NOMO-1 treated with DMSO at 0.1 percent for 48 hours (cell line): ENCODE measurements at regions not wholly inside any gene's neighbourhood (a gene's known extent, or its start where the extent isn't known, plus 50 kb on each side); places are given as distances from the start of the nearest gene placed in this dataset.

Experiments used
- DNase-seq: peaks from one replicate; lab custom pipeline; 2025; ENCODE audit not compliant: unreplicated experiment; lab: John Stamatoyannopoulos, UW

DNA sequence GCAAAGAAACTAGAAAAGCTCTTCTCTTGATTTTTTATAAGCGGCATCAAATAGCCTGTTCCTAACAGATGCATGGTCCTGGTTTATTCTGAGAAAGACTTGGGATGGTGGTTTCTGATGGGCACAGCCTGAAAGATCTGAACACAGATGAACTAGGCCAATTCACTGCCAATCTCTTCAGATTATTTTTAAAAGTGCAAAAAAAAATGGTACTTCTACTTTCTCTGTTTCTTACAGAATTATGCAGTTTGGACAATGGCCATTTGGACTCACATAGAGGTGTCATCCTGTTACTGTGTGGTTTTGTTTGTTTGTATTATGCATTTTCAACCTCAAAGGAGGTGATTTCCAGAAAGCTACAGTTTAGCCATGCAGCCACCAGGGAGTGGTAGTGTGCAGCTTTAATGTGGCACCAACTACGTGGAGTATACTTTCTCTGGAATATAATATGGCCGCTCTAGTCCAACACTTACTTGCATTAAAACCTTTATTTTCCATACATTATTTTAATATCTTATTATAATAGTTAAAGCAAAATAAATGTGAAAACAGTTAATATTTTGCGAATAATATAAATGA is 469.8 kb upstream of the KIRREL3 start:
- no peak for DNase-seq

DNA sequence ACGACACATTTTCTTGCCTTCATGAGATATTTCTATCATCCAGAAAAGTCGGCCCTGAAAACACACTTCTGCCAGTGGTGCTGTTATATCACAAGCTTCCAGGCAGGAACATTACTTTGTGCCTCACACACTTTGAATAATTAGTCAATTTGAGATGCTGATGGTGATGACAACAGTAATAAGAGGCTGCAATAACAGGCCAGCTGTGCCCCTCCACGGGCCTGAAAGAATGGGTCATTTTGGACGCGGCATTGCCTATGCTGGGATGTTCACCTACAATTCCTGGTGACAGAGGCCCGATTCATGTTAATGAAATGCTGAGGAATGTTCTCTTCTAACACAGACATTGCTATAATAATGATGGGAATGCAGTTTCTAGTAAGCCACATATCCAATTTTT is 463.8 kb upstream of the KIRREL3 start:
- DNase-seq, result no peak

DNA sequence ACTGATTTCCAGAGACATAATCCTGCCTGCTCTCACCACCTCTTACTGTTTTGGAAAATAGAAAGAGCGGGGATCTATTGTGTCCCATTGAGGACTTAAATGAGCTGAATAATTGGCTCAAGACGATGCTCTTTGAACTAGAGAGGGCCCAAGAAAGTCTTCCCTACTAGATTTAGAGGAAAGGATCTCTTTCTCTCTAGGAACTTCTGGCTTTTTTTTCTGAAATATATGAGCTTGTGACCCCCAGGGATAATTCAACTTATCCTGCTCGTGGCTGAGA is 461.4 kb upstream of the KIRREL3 start:
- no peak for DNase-seq

DNA sequence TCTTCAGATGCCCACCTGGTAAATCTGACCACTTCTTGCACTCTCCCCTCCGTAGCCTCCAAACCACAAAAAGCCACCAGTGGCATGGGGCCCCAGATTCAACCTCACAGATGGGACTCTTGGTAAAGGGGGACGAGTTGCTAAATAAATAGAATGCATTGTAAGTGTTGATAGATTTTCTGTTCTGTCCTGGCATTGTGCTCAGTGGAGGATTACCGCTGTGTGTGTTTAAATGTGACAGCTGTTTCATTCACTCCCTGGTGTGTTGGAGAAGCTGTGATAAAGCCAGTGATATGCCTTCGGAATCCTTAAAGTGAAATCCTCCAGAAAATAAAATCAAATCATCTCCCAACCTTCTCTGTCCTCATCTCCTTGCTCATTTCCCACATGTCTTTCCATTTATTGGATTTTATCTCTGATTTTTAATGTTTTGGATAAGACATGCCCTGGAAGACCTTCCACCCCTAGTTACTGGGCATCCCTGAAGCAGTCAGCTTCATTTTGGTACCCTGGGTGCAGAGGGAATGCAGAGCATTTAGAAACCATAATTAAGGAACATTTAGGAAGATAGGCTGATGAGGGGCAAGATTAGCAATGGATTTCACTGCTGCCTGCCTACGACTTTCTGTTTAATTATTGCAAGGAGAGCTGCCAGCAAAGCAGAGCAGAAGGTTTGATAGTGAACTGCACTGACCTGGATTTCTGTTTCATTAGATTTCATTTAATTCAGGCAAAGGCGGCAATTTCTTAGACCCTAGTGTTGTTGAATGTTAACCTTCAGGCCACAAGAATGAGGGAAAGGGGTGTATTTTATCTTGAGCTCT is 460.9 kb upstream of the KIRREL3 start:
- DNase-seq, result no peak

DNA sequence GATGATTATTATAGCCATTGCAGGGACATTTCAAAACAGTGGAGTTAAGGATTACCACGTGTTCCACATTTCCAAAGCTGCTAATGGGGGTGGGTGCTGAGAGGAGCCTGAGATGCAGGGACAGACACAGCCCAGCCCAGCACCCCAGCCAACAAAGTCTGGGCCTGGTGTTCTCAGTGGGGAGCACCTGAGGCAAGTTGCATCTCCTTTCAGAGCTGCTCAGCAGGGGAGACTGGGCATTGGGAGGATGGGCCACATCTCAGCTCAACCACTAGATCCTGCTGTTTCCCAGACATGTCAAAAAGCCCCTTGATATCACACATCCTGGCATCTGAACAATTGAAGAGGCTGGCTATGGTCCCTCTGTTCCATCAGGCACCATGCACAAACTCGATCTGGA is 458.0 kb upstream of the KIRREL3 start:
- no peak for DNase-seq

DNA sequence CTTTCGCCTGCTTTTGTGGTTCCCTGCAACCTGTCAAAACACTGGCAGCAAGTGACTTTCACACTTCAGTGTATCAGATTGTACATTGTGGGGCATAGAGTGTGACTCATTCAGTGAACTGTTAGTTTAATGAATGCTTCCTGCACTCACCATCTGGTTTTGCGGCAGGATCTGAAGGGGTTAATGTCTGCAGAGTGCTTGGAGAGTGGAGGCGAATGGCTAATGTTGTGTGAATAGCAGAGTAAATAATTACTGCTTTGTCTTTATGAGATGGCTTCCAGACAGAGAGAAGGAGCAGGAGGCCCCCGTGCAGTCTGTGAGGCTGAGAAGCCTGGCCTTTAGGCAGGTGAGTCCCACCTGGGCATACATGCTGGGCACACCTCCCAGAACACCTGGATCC is 454.3 kb upstream of the KIRREL3 start:
- no peak for DNase-seq

DNA sequence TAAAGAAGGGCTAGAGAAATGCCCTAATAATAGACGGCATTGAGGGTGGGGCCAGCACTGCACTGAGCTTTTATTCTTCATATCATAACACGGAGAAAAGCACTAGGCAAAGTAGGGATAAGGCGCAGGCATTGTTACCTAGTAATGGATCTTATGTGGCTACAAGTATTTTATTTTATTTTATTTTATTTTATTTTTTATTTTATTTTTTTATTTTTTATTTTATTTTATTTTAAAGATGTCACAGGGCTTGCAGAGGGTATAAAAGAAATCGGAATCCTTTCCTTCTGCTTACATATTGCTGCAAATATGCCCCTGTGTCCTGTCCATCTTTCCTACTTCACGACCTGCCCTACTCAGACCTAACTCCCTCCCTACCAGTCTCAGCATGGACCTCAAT is 452.0 kb upstream of the KIRREL3 start:
- no peak for DNase-seq

DNA sequence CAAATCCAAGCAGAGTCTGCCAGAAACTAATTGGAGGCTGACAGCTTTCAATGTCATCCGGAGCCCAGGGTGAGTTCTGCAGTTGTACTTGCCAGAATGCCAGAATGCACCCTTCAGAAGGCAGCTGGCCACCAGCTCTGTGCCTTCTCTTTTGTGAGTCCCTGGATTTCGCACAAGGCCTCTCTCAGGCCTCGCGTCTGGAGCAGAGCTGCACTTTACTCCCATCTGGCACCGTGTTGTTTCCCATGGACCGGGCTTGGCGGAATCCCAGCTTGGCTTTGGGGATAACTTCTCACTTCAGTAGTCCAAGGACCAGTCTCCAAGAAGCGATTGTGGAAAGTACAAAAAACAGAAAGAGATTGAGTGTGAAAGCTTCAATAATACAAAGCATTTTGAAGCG is 451.3 kb upstream of the KIRREL3 start:
- DNase-seq, result no peak

DNA sequence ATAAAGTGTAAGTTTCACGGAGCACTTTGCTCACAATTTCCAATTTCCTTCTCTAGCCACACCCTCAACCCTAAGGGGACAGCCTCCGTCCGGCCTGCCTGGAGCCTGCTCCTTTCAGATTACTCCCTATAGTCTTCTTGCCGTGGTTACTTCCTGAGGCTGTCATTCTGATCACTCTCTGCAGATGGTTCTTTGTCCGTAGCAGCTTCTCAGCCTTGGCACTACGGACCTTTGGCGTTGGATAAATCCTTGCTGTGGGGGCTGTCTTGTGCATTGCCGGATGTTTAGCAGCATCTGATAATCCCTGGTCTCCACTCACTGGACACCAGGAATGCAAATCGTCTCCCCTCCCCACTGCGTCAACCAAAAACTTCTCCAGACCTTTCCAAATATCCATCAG is 447.5 kb upstream of the KIRREL3 start:
- no peak for DNase-seq

DNA sequence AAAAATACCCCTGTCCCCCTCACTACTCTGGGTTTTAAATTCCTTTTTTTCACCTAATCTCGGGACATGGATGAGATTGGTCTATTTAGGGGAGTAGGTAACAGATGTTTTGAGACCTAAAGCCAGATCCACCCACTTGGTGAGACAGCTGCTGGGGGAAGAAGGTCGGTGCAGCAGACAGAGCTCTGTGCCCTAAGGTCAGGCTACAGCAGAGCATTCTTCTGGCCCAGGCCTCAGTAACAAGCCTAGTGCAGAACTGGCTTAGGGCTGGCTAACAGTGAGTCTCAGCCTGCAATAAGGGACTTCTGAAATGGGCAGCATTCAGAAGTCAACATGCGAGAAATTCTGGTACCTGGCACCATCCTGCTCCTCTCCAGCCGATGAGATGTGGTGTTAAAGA is 444.9 kb upstream of the KIRREL3 start:
- no peak for DNase-seq

DNA sequence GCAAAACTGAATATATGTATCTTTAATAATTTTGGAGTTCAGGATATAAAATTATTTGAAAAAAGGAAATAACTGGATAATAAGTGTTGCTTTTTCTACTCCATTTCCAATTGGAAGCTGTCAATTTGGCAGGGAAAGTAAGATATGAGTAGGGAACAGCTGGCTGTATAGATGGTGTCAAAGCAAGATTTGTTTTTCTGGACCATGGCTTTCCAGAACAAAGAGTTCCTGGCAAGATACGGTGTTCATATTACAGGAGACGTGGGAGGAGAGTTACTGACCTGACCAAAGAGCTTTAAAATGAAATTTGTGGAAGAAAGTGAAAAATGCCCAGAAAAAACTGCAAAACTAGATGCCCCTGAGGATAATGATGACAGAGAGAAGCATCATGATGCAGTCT is 442.7 kb upstream of the KIRREL3 start:
- no peak for DNase-seq

DNA sequence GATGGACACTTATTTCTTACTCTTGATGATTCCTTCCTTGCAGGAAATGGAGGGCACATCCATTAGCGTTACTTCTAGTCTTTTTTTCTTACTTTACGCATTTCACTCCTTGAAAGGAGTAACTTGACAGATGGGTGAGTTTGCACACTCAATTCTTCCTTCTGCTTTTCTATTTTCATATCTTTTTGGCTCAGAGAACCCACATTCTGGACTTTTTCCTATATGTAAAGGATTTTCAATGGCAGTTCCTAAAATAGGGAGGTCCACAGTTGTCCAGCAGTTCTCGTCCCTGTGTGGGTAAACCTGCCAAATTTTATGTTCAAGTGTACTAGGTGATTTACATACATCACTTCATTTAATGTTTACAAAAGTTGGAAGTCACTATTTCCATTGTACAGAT is 440.0 kb upstream of the KIRREL3 start:
- no peak for DNase-seq

DNA sequence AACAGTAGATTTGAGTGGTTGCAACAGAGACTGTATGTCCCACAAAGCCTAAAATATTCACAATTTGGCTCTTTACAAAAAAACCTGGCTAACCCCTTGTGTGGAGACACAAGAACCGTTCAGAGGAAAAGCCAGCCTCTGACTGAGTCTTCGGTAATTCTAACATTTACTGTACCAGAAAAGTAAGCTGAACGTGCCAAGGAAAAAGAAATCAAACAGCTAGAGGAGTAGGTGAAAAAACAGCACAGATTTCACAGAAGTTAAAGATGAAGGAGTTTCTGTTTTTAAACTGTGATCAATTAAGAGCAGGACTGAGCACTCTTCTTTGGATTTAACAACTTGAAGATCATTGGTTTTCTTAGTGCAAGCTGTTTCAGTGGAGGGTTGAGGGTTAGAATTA is 424.7 kb upstream of the KIRREL3 start:
- no peak for DNase-seq

DNA sequence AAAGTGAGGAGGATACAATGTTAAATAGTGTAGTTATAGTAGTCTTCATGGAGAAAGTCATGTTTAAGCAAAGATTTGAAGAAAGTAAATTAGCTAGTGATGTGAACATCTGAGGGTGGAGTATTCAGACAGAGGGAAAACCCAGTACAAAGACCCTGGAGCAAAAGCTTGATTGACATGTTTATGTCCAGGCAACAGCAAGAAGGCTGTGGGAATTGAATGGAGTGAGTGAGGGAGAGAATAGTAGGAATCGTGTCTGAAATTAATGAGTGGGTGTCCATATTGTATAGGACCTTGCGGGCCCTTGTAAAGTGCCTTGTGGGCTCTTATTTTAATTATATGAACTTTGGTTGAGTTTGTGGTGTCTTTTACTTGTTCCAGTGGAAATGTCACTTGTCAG is 424.1 kb upstream of the KIRREL3 start:
- no peak for DNase-seq

DNA sequence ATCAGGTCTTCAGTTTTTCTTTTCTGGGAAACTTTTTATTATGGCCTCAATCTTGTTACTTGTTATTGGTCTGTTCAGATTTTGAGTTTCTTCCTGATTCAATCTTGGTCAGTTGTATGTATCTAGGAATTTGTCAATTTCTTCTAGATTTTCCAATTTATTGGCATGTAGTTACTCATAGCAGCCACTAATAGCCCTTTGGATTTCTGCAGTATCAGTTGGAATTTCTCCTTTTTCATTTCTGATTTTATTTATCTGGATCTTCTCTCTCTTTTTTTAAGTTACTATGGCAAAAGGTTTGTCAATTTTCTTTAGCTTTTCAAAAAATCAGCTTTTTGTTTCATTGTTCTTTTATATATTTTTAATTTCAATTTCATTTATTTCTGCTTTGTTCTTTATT is 419.6 kb upstream of the KIRREL3 start:
- DNase-seq, result no peak

DNA sequence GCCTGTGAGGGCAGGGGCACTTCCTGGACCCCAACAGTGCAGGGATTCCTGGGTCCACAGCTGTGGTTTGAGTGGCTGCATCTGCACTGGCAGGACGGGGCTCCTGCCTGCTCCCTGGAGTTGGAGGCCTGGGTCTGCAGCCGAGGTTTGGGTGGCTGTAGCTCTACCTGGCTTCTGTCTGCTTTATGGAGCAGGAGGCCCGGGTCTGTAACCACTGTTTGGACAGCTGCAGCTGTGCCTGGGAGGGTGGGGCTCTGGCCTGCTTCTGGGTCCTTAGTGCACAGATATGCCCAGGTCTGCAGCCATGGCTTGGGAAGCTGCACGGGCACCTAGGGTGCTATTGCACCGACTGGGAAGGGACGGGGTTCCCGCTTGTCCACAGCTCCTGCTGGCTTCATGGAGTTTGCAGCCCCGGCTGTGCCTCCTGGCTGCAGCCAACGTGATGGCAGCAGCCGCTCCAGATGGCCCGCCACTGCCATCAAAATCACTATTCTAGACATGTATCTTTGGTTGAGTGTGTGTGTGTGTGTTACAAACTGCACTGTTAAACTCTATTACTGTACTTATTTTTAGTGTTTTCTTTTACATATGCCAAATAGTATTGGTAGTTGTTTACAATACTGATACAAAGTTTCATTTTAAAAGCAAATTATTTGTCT is 412.3 kb upstream of the KIRREL3 start:
- no peak for DNase-seq

DNA sequence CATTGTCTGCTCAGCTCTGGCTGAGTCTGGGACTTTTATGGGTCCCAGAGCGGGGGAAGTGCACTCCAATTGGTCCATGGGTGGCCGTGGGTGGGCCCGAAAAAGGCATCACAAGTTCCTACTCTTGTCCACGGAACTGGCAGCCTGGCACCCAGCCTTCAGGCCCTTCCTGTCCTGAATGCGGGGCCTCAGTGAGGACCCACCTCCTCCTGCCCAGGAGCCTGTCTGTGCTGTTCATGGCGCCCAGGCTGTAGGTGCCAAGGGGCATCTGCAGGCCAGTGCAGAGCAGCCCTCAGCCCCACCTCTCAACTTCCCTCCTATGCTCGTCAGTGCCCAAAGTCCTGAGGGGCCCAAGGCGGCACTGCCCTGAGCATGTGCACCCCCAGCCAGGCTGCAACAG is 411.7 kb upstream of the KIRREL3 start:
- DNase-seq, result no peak

DNA sequence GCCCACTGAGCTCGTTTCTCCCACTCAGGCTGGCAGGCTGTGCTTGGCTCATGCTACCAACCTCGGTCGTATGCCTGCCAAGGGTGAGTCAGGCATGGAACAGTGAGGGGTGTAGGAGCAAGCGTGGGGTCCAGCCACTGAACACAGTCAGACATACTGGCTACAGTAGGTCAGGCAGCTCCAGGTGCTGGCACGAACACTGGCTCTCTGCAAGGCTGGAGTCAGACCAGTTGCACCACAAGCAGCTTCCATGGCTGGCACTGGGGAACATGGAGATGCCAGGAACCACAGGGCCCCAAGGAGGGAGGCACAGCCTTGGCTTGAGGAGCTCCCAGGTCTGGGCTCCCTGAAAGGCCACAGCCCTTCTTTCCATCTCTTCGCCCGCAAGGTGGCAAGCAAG is 410.7 kb upstream of the KIRREL3 start:
- DNase-seq, result no peak

DNA sequence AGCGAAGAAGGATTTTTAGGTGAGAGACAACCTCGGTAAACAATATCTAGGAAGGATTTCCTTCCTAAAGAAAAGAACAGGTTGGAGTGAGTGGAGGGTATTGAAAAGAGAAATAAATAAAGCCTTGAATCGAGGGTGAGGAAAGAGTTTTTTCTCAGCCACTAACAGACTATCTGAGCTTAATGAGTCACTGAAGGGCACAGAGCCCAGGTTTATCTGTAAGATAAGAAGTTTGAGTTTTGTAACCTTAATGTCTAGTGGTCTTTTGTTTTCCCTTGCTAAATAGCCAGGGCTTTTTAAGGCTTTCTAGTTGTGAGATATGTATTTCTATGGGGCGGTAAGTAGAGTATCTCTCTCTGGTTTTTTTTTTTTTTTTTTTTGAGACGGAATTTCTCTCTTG is 394.5 kb upstream of the KIRREL3 start:
- DNase-seq, result no peak

DNA sequence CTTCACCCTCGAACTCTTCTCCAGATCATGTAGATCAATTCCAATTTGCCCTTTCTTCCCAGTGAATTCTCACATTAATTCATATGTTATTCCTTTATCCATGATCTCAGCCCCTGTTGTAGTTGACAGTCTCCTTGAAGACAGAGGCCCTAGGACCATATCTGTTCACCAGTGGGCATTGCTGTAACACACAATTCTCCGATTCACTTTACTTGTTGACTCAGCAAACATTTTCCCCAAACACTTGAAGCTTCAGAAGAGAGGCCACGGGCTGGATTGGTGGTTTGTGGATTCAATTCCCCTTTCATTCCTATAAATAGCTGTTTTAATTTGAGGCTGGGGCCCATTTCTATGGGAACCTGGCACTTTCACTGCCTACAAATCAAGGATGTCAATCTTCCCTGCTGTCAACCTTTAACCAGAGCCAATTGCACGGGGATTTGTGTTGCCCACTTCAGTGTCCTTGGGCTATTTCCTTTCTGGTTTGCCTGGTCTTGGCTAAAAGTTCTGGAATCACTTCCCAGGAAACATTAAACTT is 393.0 kb upstream of the KIRREL3 start:
- no peak for DNase-seq

DNA sequence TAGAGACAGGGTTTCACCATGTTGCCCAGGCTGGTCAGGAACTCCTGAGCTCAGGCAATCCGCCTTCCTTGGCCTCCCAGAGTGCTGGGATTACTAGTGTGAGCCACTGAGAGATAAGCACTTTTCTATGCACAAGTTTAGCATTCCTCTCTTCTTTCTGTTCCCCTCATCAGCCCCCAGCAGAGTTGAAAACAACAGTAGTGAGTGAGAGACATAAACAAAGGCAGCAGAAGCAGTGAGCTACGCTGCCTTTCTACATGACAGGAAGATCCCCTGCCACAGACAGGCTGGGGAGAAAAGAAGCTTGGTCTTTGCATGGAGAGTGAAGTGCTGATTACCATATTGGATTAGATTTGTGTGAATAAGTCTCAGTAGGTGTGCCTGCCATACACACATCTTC is 392.0 kb upstream of the KIRREL3 start:
- DNase-seq, result no peak

DNA sequence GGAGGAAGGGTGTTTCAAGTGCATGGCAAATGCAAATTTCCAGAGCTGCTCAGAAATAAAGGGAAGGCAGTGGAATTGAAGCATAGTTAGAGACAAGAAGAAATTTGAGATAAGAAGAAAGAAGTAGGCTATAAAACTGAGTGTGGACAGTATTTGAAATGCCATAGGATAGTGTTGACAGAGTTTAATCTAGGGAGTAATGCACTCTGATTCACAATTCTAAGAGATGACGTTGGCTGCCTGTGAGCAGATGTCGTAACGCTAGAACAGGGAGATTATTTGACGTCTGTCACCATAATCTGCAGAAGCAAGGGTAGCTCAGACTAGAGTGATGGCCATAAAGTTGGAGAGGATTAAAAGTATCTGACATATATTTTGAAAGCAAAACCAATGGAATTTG is 389.9 kb upstream of the KIRREL3 start:
- no peak for DNase-seq

DNA sequence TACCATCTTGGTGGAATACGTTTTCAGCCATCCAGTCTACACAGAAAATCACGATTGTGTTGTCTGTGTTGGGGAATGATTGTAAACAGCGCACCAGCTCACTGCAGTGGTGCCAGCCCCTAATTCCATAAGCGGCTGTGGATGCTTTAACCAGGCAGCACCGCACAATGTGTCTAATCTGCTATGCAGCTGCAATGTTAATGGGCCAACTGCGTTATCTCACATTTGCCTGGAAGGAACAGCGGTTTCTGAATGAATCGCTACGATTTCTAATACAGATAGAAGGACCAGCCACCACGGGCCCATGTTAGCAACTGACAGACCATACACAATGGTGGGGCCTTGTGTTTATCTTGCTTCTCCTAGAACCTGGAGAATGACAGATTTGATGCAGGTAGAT is 384.5 kb upstream of the KIRREL3 start:
- DNase-seq, result no peak
